Mucosa of descending colon (tissue), 3 donors: ENCODE measurements at regions not wholly inside any gene's neighbourhood (a gene's known extent, or its start where the extent isn't known, plus 50 kb on each side); places are given as distances from the start of the nearest gene placed in this dataset.

ENCODE experiments used
- ATAC-seq: fragments of 200-7000 bp; cut with Tn5 transposase; one replicate; pipeline ENCODE4 v1.9.1; 2020; ENCODE audit warnings: mild to moderate bottlenecking, moderate library complexity
- DNase-seq, 3 donors: peaks; one replicate each; pipeline ENCODE4 v3.0.0-alpha.2; 2020
- H3K36me3 ChIP-seq: fragments of 200-600 bp; one replicate; pipeline ENCODE4 v1.8.0; 2021; ENCODE audit warnings: low read depth, mild to moderate bottlenecking
- H3K4me1 ChIP-seq: fragments of 200-600 bp; one replicate; pipeline ENCODE4 v1.8.0; 2021; ENCODE audit warnings: low read depth, mild to moderate bottlenecking
- H3K4me3 ChIP-seq: fragments of 200-600 bp; one replicate; pipeline ENCODE4 v1.8.0; 2021; ENCODE audit warnings: mild to moderate bottlenecking
- H3K9me3 ChIP-seq: fragments of 200-600 bp; one replicate; pipeline ENCODE4 v1.8.0; 2021; ENCODE audit warnings: mild to moderate bottlenecking
- CTCF ChIP-seq: fragments of 200-600 bp; IDR thresholded peaks from one replicate; pipeline ENCODE4 v1.8.0; 2022; ENCODE audit warnings: antibody characterized with exemption, mild to moderate bottlenecking
- intact Hi-C, 2 donors: fragments of 100-400 bp; cut with DNase I in 1 of 2; cut with micrococcal nuclease in 1 of 2; formaldehyde crosslinking; loops; one replicate each; pipeline versions ENCODE4 v1.11.0 to v1.11.1; 2022; cut with DNase I, micrococcal nuclease
- donor health status: DM: no; HTN: no; CAD: no; lungs with moderate emphysema.
- donor health status: DM: no; HTN: no; CAD: no.
- donor health status: DM: no; HTN: yes; CAD: no.

DNA sequence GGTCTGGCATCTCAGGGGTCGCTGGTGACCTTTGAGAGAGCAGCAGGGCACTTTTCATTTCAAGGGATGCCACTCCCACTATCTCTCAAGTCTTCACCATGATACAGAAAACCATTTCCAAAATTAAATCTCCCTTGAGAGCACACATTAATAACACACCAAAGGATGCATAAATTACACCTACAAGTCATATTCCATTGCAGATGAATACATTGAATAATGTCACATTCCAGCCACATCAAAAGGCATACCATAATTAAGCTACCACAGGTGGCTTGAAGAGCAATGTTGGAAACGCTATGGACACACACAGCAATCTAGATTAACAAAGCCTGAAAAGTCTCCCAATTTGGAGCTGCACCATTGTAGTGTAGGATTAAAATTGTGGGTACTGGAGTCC, 353.3 kb upstream of the ZMIZ1 start:
- no peak for TF ChIP-seq CTCF
- Histone ChIP-seq H3K4me1 (no peaks in the 10 kb centered on the region), H3K9me3 (no peaks in the 10 kb centered on the region), H3K36me3 (no peaks in the 10 kb centered on the region), H3K4me3 (no peak overlapping the region)
- DNase-seq = no peak
- intact Hi-C loops = no loop called here
- ATAC-seq = no peak

DNA sequence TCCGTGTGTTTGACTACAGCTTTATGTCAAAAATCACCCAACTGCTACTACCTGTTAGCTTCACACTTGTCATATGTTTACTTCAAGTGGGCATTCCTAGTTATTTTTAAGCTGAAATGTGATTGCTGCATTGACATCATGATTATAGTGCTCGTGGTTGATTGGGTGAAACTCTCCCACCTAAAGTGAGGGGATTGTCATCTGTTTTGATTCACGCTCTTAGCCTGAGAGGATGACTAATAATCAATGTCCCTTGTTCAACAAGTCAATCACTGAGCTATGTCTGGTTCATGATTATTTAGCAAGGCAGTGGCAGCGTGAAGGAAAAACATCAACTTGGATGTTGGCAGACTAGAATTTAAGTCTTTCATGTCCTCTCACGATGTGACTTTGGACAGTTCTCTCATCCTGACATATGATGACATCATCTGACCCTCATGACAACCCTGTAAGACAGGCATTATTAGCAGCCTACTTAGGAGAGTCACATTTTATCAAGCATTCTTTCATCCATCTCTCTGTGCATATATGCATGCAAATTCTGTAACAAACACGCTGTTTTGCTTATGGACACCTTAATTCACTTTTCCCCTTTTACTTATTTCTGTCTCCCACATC, 352.6 kb upstream of the ZMIZ1 start:
- DNase-seq (no peak), ATAC-seq (no peak)
- H3K9me3 ChIP-seq = no peaks in the 10 kb centered on the region
- no peak overlapping the region for H3K4me3 ChIP-seq
- H3K36me3 ChIP-seq = no peaks in the 10 kb centered on the region
- TF ChIP-seq CTCF = no peak
- intact Hi-C loops = no loop called here
- H3K4me1 ChIP-seq = no peaks in the 10 kb centered on the region

GRCh38 chr10:78717200-78717599, 351.6 kb upstream of the ZMIZ1 start:
- ATAC-seq (peak; percentile 20), DNase-seq (no peak)
- no peaks in the 10 kb centered on the region for H3K9me3 ChIP-seq
- no peaks in the 10 kb centered on the region for H3K36me3 ChIP-seq
- no peak for TF ChIP-seq CTCF
- intact Hi-C loops = no loop called here
- no peaks in the 10 kb centered on the region for H3K4me1 ChIP-seq
- H3K4me3 ChIP-seq = no peak overlapping the region

- no peak for TF ChIP-seq CTCF
- H3K36me3 ChIP-seq = no peaks in the 10 kb centered on the region
- H3K9me3 ChIP-seq = no peaks in the 10 kb centered on the region
- no peak for ATAC-seq
- intact Hi-C loops = no loop called here
- H3K4me1 ChIP-seq = no peaks in the 10 kb centered on the region
- DNase-seq = no peak
- no peak overlapping the region for H3K4me3 ChIP-seq
Measured at GRCh38 chr10:78718032-78718572, 350.7 kb upstream of the ZMIZ1 start.

DNA sequence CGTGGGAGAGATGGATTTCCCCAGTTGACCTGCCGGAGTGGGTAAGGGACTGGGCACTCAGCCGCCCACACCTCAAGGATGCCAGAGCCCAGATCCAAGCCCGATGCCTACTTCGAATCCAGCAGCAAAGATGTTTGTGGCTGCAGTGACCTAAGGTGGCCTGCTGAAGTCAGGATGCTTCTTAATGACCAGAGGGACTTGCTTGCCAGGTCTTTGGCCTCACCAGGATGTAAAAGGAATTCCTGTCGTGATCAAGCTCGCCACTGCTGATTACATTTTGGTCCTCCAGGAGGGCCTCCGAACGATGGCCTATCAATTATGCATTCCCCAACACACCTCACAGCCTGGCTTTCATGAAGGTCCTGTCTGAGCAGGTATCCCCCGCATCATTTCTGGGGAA, 349.5 kb upstream of the ZMIZ1 start:
- Histone ChIP-seq H3K36me3 (no peaks in the 10 kb centered on the region), H3K9me3 (no peaks in the 10 kb centered on the region), H3K4me3 (no peak overlapping the region), H3K4me1 (no peaks in the 10 kb centered on the region)
- ATAC-seq (no peak), DNase-seq (no peak)
- no peak for TF ChIP-seq CTCF
- intact Hi-C loops = no loop called here

GRCh38 chr10:78720091-78720490, 348.7 kb upstream of the ZMIZ1 start:
- Histone ChIP-seq H3K4me1 (no peaks in the 10 kb centered on the region), H3K4me3 (no peak overlapping the region), H3K9me3 (no peaks in the 10 kb centered on the region), H3K36me3 (no peaks in the 10 kb centered on the region)
- ATAC-seq (no peak), DNase-seq (no peak)
- TF ChIP-seq CTCF = no peak
- intact Hi-C loops = no loop called here
